ENCODE measurements at regions not wholly inside any gene's neighbourhood (a gene's known extent, or its start where the extent isn't known, plus 50 kb on each side); places are given as distances from the start of the nearest gene placed in this dataset.

- no peak for DNase-seq
- intact Hi-C loops (cut with micrococcal nuclease), result no loop called here
- CTCF ChIA-PET, result no interaction called here
- Histone ChIP-seq H3K4me1 (ENCODE audit: control insufficient read depth in 2 of 2, insufficient read depth in 2 of 2, low read length in 2 of 2) (no peaks in the 10 kb centered on the region), H3K36me3 (ENCODE audit: control insufficient read depth in 2 of 3, insufficient read depth in 3 of 3, low read length in 3 of 3) (no peaks in the 10 kb centered on the region), H3K27me3 (ENCODE audit: control insufficient read depth in 2 of 2, insufficient read depth in 2 of 2, low read length in 2 of 2) (no peaks in the 10 kb centered on the region), H3K27ac (ENCODE audit: low read depth, low read length) (no peak overlapping the region), H3K4me3 (ENCODE audit: low read length) (no peak overlapping the region), H3K9me3 (ENCODE audit: control insufficient read depth in 2 of 3, low read length in 3 of 3) (no peaks in the 10 kb centered on the region)
- Mint-ChIP-seq H3K9me3 (peaks cover 0 to 7% (median 0%) of the 10 kb centered on the region in 11 donors), H3K36me3 (peaks cover 0 to 3% (median 0%) of the 10 kb centered on the region in 5 donors), H3K27me3 (peaks cover 6 to 24% (median 9%) of the 10 kb centered on the region in 5 donors), H3K4me1 (no peaks in the 10 kb centered on the region), H3K4me3 (no peak overlapping the region), H3K27ac (no peak overlapping the region)
- ATAC-seq, result no peak
- POLR2A ChIA-PET, result no interaction called here
Observed at GRCh38 chr2:226275215-226275614, 524.4 kb downstream of the IRS1 start.

GRCh38 chr2:226274143-226274542 lies 525.5 kb downstream of the IRS1 start:
- no peaks in the 10 kb centered on the region for H3K4me1 Mint-ChIP-seq

GRCh38 chr2:226273440-226273839 lies 526.2 kb downstream of the IRS1 start:
- H3K36me3 ChIP-seq (ENCODE audit: control insufficient read depth in 2 of 3, insufficient read depth in 3 of 3, low read length in 3 of 3), result no peaks in the 10 kb centered on the region
- H3K27me3 Mint-ChIP-seq, result peaks cover 0 to 28% (median 16%) of the 10 kb centered on the region in 5 donors
- no peak overlapping the region for H3K27ac ChIP-seq (ENCODE audit: low read depth, low read length)
- no peaks in the 10 kb centered on the region for H3K9me3 ChIP-seq (ENCODE audit: control insufficient read depth in 2 of 3, low read length in 3 of 3)
- POLR2A ChIA-PET, result no interaction called here
- no peak overlapping the region for H3K4me3 ChIP-seq (ENCODE audit: low read length)
- no peak overlapping the region for H3K4me3 Mint-ChIP-seq
- no peaks in the 10 kb centered on the region for H3K4me1 ChIP-seq (ENCODE audit: control insufficient read depth in 2 of 2, insufficient read depth in 2 of 2, low read length in 2 of 2)
- no peak overlapping the region for H3K27ac Mint-ChIP-seq
- DNase-seq (no peak), ATAC-seq (no peak)
- no peaks in the 10 kb centered on the region for H3K4me1 Mint-ChIP-seq
- H3K36me3 Mint-ChIP-seq, result no peaks in the 10 kb centered on the region
- no peaks in the 10 kb centered on the region for H3K27me3 ChIP-seq (ENCODE audit: control insufficient read depth in 2 of 2, insufficient read depth in 2 of 2, low read length in 2 of 2)
- CTCF ChIA-PET, result no interaction called here
- H3K9me3 Mint-ChIP-seq, result peaks cover 0 to 3% (median 0%) of the 10 kb centered on the region in 11 donors
- intact Hi-C loops (cut with micrococcal nuclease), result no loop called here

More at GRCh38 chr2:226274143-226274542, 525.5 kb downstream of the IRS1 start:
- Histone ChIP-seq H3K9me3 (ENCODE audit: control insufficient read depth in 2 of 3, low read length in 3 of 3) (no peaks in the 10 kb centered on the region), H3K27ac (ENCODE audit: low read depth, low read length) (no peak overlapping the region), H3K27me3 (ENCODE audit: control insufficient read depth in 2 of 2, insufficient read depth in 2 of 2, low read length in 2 of 2) (no peaks in the 10 kb centered on the region), H3K36me3 (ENCODE audit: control insufficient read depth in 2 of 3, insufficient read depth in 3 of 3, low read length in 3 of 3) (no peaks in the 10 kb centered on the region), H3K4me1 (ENCODE audit: control insufficient read depth in 2 of 2, insufficient read depth in 2 of 2, low read length in 2 of 2) (no peaks in the 10 kb centered on the region), H3K4me3 (ENCODE audit: low read length) (no peak overlapping the region)
- ChIA-PET CTCF (no interaction called here), POLR2A (no interaction called here)
- Mint-ChIP-seq H3K9me3 (peaks cover 0 to 2% (median 0%) of the 10 kb centered on the region in 11 donors), H3K4me3 (no peak overlapping the region), H3K27ac (no peak overlapping the region), H3K27me3 (peaks cover 0 to 25% (median 13%) of the 10 kb centered on the region in 5 donors), H3K36me3 (no peaks in the 10 kb centered on the region)
- DNase-seq (no peak), ATAC-seq (no peak)
- intact Hi-C loops (cut with micrococcal nuclease), result no loop called here

- peaks cover 0 to 3% (median 0%) of the 10 kb centered on the region in 11 donors for H3K9me3 Mint-ChIP-seq
- CTCF ChIA-PET, result no interaction called here
- intact Hi-C loops (cut with micrococcal nuclease), result no loop called here
Observed at GRCh38 chr2:226272435-226272834, 527.2 kb downstream of the IRS1 start.

GRCh38 chr2:226270285-226271058 lies 529.1 kb downstream of the IRS1 start:
- H3K4me3 ChIP-seq (ENCODE audit: low read length), result no peak overlapping the region
- Mint-ChIP-seq H3K9me3 (peaks cover 0 to 3% (median 0%) of the 10 kb centered on the region in 11 donors), H3K27me3 (peaks cover 3 to 30% (median 18%) of the 10 kb centered on the region in 5 donors), H3K36me3 (no peaks in the 10 kb centered on the region), H3K27ac (no peak overlapping the region), H3K4me1 (no peaks in the 10 kb centered on the region), H3K4me3 (no peak overlapping the region)
- ATAC-seq (no peak), DNase-seq (no peak)
- ChIA-PET CTCF (no interaction called here), POLR2A (no interaction called here)
- no peaks in the 10 kb centered on the region for H3K9me3 ChIP-seq (ENCODE audit: control insufficient read depth in 2 of 3, low read length in 3 of 3)
- H3K4me1 ChIP-seq (ENCODE audit: control insufficient read depth in 2 of 2, insufficient read depth in 2 of 2, low read length in 2 of 2), result no peaks in the 10 kb centered on the region
- intact Hi-C loops (cut with micrococcal nuclease), result no loop called here
- H3K36me3 ChIP-seq (ENCODE audit: control insufficient read depth in 2 of 3, insufficient read depth in 3 of 3, low read length in 3 of 3), result no peaks in the 10 kb centered on the region
- no peaks in the 10 kb centered on the region for H3K27me3 ChIP-seq (ENCODE audit: control insufficient read depth in 2 of 2, insufficient read depth in 2 of 2, low read length in 2 of 2)
- H3K27ac ChIP-seq (ENCODE audit: low read depth, low read length), result no peak overlapping the region

More at GRCh38 chr2:226272435-226272834, 527.2 kb downstream of the IRS1 start:
- Mint-ChIP-seq H3K4me3 (no peak overlapping the region), H3K27me3 (peaks cover 0 to 33% (median 21%) of the 10 kb centered on the region in 5 donors), H3K36me3 (no peaks in the 10 kb centered on the region), H3K4me1 (no peaks in the 10 kb centered on the region), H3K27ac (no peak overlapping the region)
- POLR2A ChIA-PET, result no interaction called here
- Histone ChIP-seq H3K9me3 (ENCODE audit: control insufficient read depth in 2 of 3, low read length in 3 of 3) (no peaks in the 10 kb centered on the region), H3K27me3 (ENCODE audit: control insufficient read depth in 2 of 2, insufficient read depth in 2 of 2, low read length in 2 of 2) (no peaks in the 10 kb centered on the region), H3K4me3 (ENCODE audit: low read length) (no peak overlapping the region), H3K4me1 (ENCODE audit: control insufficient read depth in 2 of 2, insufficient read depth in 2 of 2, low read length in 2 of 2) (no peaks in the 10 kb centered on the region), H3K36me3 (ENCODE audit: control insufficient read depth in 2 of 3, insufficient read depth in 3 of 3, low read length in 3 of 3) (no peaks in the 10 kb centered on the region), H3K27ac (ENCODE audit: low read depth, low read length) (no peak overlapping the region)
- ATAC-seq (no peak), DNase-seq (no peak)

- Histone ChIP-seq H3K27ac (ENCODE audit: low read depth, low read length) (no peak overlapping the region), H3K9me3 (ENCODE audit: control insufficient read depth in 2 of 3, low read length in 3 of 3) (no peaks in the 10 kb centered on the region), H3K27me3 (ENCODE audit: control insufficient read depth in 2 of 2, insufficient read depth in 2 of 2, low read length in 2 of 2) (no peaks in the 10 kb centered on the region), H3K4me3 (ENCODE audit: low read length) (no peak overlapping the region), H3K36me3 (ENCODE audit: control insufficient read depth in 2 of 3, insufficient read depth in 3 of 3, low read length in 3 of 3) (no peaks in the 10 kb centered on the region), H3K4me1 (ENCODE audit: control insufficient read depth in 2 of 2, insufficient read depth in 2 of 2, low read length in 2 of 2) (no peaks in the 10 kb centered on the region)
- DNase-seq (no peak), ATAC-seq (no peak)
- intact Hi-C loops (cut with micrococcal nuclease), result no loop called here
- Mint-ChIP-seq H3K9me3 (peaks cover 0 to 3% (median 0%) of the 10 kb centered on the region in 11 donors), H3K27me3 (peaks cover 3 to 26% (median 18%) of the 10 kb centered on the region in 5 donors), H3K27ac (no peak overlapping the region), H3K4me3 (no peak overlapping the region), H3K36me3 (no peaks in the 10 kb centered on the region), H3K4me1 (no peaks in the 10 kb centered on the region)
- ChIA-PET CTCF (no interaction called here), POLR2A (no interaction called here)
Observed at GRCh38 chr2:226267516-226268289, 531.9 kb downstream of the IRS1 start.

All from naive thymus-derived CD4-positive, alpha-beta T cell (primary cell).